Left renal cortex interstitium (tissue), 4 donors: ENCODE measurements at regions not wholly inside any gene's neighbourhood (a gene's known extent, or its start where the extent isn't known, plus 50 kb on each side); places are given as distances from the start of the nearest gene placed in this dataset.
"Not testable (repeated sequence)": the region's sequence is repeated elsewhere in the genome, so short reads cannot be mapped to it uniquely, and the experiment has no call there.

Source experiments
- DNase-seq, 4 donors: peaks; one replicate each; pipeline ENCODE4 v3.0.0-alpha.2; 2013; ENCODE audit warnings: low read depth in 4 of 4, low spot score in 2 of 4, missing footprints in 1 of 4

DNA sequence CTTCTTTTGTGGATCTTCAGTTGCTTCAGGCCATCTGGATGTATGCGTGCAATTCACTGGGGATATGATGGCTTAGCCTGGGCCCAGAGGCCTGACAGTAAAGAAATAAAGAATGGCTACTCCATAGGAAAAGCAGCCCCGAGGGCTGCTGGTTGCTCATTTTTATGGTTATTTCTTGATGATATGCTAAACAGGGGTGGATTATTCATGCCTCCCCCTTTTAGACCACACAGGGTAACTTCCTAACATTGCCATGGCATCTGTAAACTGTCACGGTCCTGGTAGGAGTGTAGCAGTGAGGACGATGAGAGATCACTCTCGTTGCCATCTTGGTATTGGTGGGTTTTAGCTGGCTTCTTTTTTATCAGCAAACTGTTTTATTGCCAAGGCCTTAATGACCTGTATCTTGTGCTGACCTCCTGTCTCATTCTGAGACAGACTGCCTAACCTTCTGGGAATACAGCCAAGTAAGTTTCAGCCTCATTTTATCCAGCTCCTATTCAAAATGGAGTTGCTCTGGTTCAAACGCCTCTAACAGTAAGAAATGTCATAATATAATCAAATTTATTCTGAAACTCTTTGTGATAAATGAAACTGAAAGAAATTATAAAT, 60.5 kb downstream of the DSEL start:
- no peak for DNase-seq

DNA sequence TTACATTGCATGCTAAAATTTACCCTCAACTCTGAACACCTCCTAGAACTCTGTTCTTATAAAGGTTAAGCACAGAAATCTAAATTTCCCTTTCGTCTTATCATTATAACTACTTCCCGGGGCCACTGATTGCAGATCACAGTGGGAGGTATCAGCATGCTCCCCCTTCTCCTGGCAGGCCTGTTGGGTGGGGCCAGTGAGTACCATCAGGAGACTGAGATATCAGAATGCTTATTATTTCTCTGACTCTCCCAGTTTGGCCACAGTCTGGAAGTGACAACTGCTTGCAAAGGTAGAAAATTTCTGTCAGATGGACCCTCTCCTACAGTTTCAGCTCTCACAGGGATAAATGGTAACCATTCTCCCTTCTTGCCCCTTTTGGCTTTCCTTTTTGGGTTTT, 62.6 kb downstream of the DSEL start:
- no peak for DNase-seq

DNA sequence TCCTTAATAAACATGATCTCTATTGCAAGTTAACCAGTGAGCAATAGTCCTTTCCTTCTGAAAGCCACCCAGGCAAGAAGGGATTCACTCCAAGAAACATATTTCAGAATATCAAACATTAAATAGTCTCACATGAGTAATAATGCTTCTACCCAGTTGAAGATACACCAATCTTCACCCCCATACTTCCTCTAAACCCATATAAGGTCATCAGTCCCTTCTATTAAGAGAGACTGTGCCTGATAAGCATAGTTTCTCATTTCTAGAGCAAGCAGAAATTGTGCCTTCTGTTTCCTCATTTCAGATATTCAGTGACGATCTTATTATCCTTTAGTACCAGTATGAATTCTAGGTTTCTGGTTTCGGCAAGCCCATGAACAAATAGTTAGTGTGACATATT, 64.6 kb downstream of the DSEL start:
- no peak for DNase-seq

DNA sequence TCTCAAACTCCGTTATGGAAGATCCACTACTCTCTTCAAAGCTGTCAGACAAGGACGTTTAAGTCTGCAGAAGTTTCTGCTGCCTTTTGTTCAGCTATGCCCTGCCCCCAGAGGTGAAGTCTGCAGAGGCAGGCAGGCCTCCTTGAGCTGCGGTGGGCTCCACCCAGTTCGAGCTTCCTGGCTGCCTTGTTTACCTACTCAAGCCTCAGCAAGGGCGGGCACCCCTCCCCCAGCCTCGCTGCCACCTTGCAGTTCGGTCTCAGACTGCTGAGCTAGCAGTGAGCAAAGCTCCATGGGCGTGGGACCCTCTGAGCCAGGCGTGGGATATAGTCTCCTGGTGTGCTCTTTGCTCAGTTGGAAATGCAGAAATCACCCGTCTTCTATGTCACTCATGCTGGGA, 65.4 kb downstream of the DSEL start:
- DNase-seq = not testable (repeated sequence)

DNA sequence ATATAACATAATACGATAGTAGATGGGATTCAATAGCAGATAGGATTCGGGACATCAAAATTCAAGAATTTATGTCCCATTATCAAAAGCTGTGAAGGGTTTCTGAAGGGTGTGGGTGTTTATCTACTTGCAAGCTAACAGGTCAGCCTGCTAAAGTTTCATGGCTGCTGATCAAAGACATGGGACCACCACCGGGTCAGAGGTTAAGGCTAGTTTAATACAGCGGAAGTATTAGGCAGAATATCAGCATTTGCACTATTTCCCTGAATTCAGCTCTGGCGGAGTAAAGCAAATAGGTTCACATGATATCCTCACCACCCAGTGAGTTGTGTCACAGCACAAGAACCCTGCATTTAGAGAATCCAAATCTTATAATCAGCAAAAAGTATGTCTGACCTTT, 82.5 kb downstream of the DSEL start:
- no peak for DNase-seq

GRCh38 chr18:67432806-67433205, 83.7 kb downstream of the DSEL start:
- no peak for DNase-seq

- no peak for DNase-seq
These were observed 87.7 kb downstream of the DSEL start for GRCh38 chr18:67428805-67429204.

- DNase-seq = no peak
These were observed 88.4 kb downstream of the DSEL start for GRCh38 chr18:67428158-67428557.

- no peak for DNase-seq
These were observed 90.0 kb downstream of the DSEL start for GRCh38 chr18:67426486-67426885.

GRCh38 chr18:67425672-67426071, 90.8 kb downstream of the DSEL start:
- no peak for DNase-seq

DNA sequence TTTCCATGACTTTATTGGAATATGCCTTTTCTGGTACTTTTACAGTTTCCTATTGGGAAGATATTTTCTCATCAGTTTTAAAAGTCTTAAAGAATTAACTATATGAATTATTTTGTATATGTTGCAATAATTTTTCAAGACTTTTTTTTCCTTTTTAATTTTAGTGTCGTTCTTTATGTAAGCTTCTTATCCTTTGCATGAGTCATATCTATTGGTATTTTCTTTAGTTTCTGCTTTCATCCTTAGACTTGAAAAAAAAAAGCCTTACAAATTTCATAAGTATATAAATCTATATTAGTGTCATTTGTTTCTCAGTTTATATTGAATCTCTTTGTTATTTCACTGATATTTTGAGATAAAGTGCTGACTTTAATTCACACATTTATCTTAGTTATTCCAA, 94.9 kb downstream of the DSEL start:
- no peak for DNase-seq

- no peak for DNase-seq
These were observed 98.5 kb downstream of the DSEL start for GRCh38 chr18:67417864-67418523.

DNA sequence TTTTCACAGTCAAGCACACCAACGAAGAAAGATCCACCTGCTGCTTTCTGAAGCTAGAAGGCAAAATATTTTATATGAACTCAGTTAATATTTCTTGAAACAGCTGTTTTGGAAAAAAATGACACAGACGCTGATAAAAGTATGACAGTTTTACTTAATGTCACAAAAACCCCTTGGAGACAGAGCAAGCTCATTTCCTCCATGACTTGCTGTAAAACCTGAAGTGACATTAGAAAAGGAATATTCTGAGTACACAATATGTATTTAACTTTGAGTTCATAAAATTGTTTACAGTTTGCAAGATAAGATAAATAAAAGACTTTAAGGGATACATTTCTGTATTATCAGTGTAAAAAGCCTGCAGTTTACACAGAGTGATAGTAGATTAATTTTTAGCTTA, 105.4 kb downstream of the DSEL start:
- DNase-seq = no peak

DNA sequence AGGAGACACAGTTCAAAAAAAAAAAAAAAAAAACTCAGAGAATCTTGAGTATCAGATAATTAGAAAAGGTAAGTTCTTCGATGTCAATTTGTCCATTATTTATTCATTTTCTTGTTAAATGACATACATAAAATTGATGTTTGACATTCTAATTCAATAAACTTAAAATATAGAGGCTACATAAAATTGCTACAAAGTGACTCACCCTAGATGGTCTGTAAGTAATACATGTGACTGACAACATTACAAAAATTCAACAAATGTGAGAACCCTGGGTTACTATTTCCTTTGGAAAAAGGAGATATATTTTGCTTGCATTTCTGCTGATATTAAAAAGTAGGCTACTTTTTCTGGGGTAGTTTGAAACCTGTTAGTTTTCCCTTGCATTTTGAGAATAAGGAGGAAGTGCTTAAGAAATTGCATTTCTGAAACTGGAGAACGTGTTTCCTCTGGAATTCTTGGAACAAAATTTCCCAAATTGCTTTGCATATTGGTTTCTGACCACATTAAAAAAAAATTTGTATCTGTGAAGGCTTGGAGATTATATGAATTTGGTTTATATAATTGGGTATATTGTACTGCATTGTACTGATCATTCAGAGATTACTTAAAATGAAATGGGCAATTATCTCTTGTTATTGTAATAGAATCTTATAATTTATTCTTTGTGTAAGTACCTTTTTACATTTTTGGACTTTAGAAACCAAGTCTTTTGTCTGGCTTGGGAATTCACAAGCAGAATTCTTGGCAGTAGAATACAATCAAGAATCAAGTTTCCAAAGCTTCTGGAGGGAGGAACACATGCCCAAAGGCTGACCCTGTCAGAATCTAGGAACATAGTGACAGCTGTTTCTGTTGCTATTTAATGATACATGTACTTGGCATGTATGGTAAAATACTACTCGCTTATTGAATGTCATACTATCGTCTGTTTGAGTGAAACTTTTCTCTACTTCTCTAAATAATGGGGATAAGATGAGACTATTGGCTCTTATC, 106.1 kb downstream of the DSEL start:
- DNase-seq = no peak

- no peak for DNase-seq
These were observed 108.3 kb downstream of the DSEL start for GRCh38 chr18:67408240-67408639.

DNA sequence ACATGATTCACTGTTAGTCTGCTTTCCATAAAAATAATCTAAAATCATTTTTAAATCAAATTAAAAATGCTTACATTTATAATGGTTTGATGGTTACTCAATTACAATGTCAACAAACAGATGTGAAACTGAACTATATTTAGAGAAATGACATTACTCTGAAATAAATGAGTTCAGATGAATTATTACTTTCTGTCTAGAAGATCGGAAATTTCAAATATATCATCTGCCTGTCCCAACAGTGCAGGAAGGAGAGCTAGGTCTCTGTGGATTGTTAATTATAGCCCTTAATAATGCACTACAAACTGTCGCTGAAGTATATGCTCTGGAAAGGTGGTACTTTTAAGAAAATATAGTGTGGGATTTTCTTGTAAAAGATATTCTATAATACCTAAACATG, 109.8 kb downstream of the DSEL start:
- no peak for DNase-seq

- no peak for DNase-seq
These were observed 114.0 kb downstream of the DSEL start for GRCh38 chr18:67402543-67402942.

DNA sequence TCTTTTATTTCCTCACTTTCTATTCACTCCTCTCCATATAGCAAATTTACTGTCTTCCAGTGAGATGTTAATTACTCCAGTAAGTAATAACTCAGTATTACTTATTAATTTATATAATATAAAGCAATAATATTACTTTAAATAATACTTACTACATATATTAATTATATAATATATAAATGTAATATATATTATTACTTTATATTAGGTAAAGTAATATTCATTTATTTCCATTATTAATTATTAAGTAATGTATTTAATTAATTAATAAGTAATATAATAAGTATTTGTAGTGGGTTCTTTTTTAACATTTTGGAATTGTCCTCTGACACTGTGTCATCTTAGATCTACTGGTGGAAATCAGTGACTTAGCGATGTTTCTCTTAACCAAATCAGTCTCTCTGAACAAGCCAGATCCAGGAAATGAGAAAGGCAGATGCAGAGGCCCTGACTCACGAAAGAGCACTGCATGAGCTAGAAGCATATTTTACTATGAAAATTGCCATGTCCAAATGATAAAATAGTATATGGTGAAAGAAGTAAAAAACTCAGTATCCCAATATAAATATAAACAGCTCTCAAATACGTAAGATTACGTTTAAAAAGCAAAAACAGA, 115.9 kb downstream of the DSEL start:
- DNase-seq = no peak

- DNase-seq = no peak
These were observed 130.5 kb downstream of the DSEL start for GRCh38 chr18:67386032-67386431.

- DNase-seq = no peak
These were observed 131.1 kb downstream of the DSEL start for GRCh38 chr18:67385455-67385854.

GRCh38 chr18:67384057-67384456, 132.5 kb downstream of the DSEL start:
- DNase-seq = not testable (repeated sequence)
